ENCODE measurements at regions not wholly inside any gene's neighbourhood (a gene's known extent, or its start where the extent isn't known, plus 50 kb on each side); places are given as distances from the start of the nearest gene placed in this dataset.

DNA sequence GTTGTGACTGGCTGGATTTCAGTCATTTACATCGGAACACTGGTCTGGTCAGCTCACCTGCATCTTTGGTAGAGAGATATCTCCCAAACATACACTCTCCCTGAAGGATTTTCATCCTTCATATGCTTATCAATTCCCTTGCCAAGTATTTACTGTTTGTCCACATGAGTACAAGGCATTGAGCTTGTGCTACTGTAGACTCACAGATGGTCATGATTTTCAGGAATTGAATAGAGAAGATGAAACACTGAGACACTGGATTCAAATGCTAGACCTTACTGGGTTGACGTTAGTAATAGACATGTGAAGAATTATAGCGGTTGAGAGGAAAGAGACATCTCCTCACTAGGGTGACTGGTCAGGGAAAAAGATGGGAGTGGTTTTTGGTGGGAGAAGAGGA, 62.9 kb upstream of the ABL1 start:
- Histone ChIP-seq H2AFZ (ENCODE audit: low read depth, low read length, severe bottlenecking) (no peak overlapping the region), H3K27me3 (ENCODE audit: low read length) (no peaks in the 10 kb centered on the region), H3K27ac (ENCODE audit: low read depth, low read length) (no peak overlapping the region), H3K9ac (ENCODE audit: low read length) (no peak overlapping the region), H3K79me2 (ENCODE audit: insufficient read depth, low read length) (no peaks in the 10 kb centered on the region), H4K20me1 (ENCODE audit: low read depth, low read length) (peaks cover 3% of the 10 kb centered on the region; the same call in 1 of the 2 replicates), H3F3A (ENCODE audit: insufficient read depth) (no peaks in the 10 kb centered on the region), H3K9me3 (ENCODE audit: insufficient read depth, low read length) (no peaks in the 10 kb centered on the region), H3K4me3 (ENCODE audit: insufficient read depth, low read length, poor library complexity, severe bottlenecking) (no peak overlapping the region), H3K9me2 (replicated peaks; ENCODE audit: insufficient read depth, low read length) (no peaks in the 10 kb centered on the region), H3K4me2 (ENCODE audit: low read depth, low read length, poor library complexity, severe bottlenecking) (no peak overlapping the region), H3K36me3 (ENCODE audit: low read length) (no peaks in the 10 kb centered on the region)
- TF ChIP-seq, protein P1, sequence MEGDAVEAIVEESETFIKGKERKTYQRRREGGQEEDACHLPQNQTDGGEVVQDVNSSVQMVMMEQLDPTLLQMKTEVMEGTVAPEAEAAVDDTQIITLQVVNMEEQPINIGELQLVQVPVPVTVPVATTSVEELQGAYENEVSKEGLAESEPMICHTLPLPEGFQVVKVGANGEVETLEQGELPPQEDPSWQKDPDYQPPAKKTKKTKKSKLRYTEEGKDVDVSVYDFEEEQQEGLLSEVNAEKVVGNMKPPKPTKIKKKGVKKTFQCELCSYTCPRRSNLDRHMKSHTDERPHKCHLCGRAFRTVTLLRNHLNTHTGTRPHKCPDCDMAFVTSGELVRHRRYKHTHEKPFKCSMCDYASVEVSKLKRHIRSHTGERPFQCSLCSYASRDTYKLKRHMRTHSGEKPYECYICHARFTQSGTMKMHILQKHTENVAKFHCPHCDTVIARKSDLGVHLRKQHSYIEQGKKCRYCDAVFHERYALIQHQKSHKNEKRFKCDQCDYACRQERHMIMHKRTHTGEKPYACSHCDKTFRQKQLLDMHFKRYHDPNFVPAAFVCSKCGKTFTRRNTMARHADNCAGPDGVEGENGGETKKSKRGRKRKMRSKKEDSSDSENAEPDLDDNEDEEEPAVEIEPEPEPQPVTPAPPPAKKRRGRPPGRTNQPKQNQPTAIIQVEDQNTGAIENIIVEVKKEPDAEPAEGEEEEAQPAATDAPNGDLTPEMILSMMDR (IDR thresholded peaks at IDR 0.05; ENCODE audit: insufficient read depth, low read length, poor library complexity, severe bottlenecking) = no peak
- TF ChIP-seq EZH2phosphoT487 (conservative IDR thresholded peaks at IDR 0.05; ENCODE audit: low read length) = no peak

DNA sequence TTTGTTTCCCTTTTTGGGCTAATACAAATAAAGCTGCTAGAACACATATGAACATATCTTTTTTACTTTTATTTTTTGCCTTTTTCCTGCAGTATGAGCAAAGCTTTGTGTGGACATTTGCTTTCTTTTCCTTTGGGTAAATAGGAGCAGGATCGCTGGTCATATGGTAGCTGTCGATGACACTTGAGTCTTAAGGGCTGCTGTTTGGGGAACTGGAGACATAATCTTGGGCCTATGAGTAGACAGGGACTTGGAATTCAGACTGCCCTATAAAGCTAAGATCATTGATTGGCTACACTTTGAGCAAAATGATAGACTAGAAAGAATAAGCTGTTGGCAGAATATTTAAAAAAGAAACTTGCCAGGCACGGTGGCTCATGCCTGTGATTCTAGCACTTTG, 60.9 kb upstream of the ABL1 start:
- Histone ChIP-seq H3K79me2 (ENCODE audit: insufficient read depth, low read length) (no peaks in the 10 kb centered on the region), H2AFZ (ENCODE audit: low read depth, low read length, severe bottlenecking) (no peak overlapping the region), H3K4me3 (ENCODE audit: insufficient read depth, low read length, poor library complexity, severe bottlenecking) (no peak overlapping the region), H3K9me3 (ENCODE audit: insufficient read depth, low read length) (no peaks in the 10 kb centered on the region), H4K20me1 (ENCODE audit: low read depth, low read length) (peaks cover 11% of the 10 kb centered on the region; the same call in 1 of the 2 replicates), H3K27me3 (ENCODE audit: low read length) (no peaks in the 10 kb centered on the region), H3K9me2 (replicated peaks; ENCODE audit: insufficient read depth, low read length) (no peaks in the 10 kb centered on the region), H3K27ac (ENCODE audit: low read depth, low read length) (no peak overlapping the region), H3K9ac (ENCODE audit: low read length) (no peak overlapping the region), H3K4me2 (ENCODE audit: low read depth, low read length, poor library complexity, severe bottlenecking) (no peak overlapping the region), H3K36me3 (ENCODE audit: low read length) (no peaks in the 10 kb centered on the region), H3F3A (ENCODE audit: insufficient read depth) (no peaks in the 10 kb centered on the region)
- TF ChIP-seq EZH2phosphoT487 (conservative IDR thresholded peaks at IDR 0.05; ENCODE audit: low read length) = no peak
- TF ChIP-seq, protein P1 (IDR thresholded peaks at IDR 0.05; ENCODE audit: insufficient read depth, low read length, poor library complexity, severe bottlenecking) = no peak

DNA sequence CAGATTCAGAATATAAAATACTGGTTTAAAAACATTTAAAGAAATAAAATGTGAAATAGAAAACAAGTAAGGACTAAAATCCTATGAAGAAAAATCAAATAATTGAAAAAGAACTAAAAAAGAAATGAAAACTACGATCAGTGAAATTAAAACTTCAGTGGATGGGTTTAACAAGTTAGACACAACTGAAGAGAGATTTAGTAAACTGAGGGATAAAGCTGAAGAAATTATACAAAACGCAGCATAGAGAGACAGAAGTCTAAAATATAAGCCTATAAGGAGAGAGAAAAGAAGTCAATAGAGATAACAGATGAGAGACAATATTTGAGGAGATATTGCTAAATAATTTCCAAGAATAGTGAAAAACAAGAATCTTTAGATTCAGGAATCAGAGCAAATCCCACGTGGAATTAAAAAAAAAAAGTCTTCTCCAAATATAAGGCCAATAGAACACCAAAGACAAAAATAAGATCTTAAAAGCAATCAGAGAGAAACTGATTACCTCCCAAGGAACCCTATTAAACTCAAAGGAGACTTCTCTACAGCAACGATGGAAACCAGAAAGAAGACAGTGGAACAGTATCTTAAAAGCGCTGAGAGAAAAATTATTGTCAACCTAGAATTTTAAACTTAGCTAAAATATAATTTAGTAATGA, 59.6 kb upstream of the ABL1 start:
- H3K9me3 ChIP-seq (ENCODE audit: insufficient read depth, low read length) = no peaks in the 10 kb centered on the region
- no peaks in the 10 kb centered on the region for H3F3A ChIP-seq (ENCODE audit: insufficient read depth)
- H4K20me1 ChIP-seq (ENCODE audit: low read depth, low read length) = peaks cover 11% of the 10 kb centered on the region; the same call in 1 of the 2 replicates
- no peak overlapping the region for H2AFZ ChIP-seq (ENCODE audit: low read depth, low read length, severe bottlenecking)
- no peak for TF ChIP-seq EZH2phosphoT487 (conservative IDR thresholded peaks at IDR 0.05; ENCODE audit: low read length)
- TF ChIP-seq, protein P1 (IDR thresholded peaks at IDR 0.05; ENCODE audit: insufficient read depth, low read length, poor library complexity, severe bottlenecking) = no peak
- H3K9me2 ChIP-seq (replicated peaks; ENCODE audit: insufficient read depth, low read length) = no peaks in the 10 kb centered on the region
- no peaks in the 10 kb centered on the region for H3K36me3 ChIP-seq (ENCODE audit: low read length)
- H3K9ac ChIP-seq (ENCODE audit: low read length) = no peak overlapping the region
- H3K4me2 ChIP-seq (ENCODE audit: low read depth, low read length, poor library complexity, severe bottlenecking) = no peak overlapping the region
- no peaks in the 10 kb centered on the region for H3K27me3 ChIP-seq (ENCODE audit: low read length)
- H3K27ac ChIP-seq (ENCODE audit: low read depth, low read length) = no peak overlapping the region
- no peak overlapping the region for H3K4me3 ChIP-seq (ENCODE audit: insufficient read depth, low read length, poor library complexity, severe bottlenecking)
- H3K79me2 ChIP-seq (ENCODE audit: insufficient read depth, low read length) = no peaks in the 10 kb centered on the region

Measured in SU-DHL-6 (cell line).